ENCODE measurements at regions not wholly inside any gene's neighbourhood (a gene's known extent, or its start where the extent isn't known, plus 50 kb on each side); places are given as distances from the start of the nearest gene placed in this dataset.

- no peaks in the 10 kb centered on the region for H3K27me3 ChIP-seq (ENCODE audit: control insufficient read depth, insufficient read depth, low read length)
- H3K9me3 ChIP-seq (ENCODE audit: control insufficient read depth, low read length): no peaks in the 10 kb centered on the region
- H3K4me3 ChIP-seq (ENCODE audit: low read length): no peak overlapping the region
- peaks cover 22% of the 10 kb centered on the region for H3K4me1 ChIP-seq (ENCODE audit: control insufficient read depth, insufficient read depth, low read length)
- no peaks in the 10 kb centered on the region for H3K36me3 ChIP-seq (ENCODE audit: control insufficient read depth, insufficient read depth, low read length)
- no peak overlapping the region for H3K9ac ChIP-seq (ENCODE audit: low read length)
Observed at GRCh38 chr17:411421-412120, 59.0 kb upstream of the RPH3AL start.

DNA sequence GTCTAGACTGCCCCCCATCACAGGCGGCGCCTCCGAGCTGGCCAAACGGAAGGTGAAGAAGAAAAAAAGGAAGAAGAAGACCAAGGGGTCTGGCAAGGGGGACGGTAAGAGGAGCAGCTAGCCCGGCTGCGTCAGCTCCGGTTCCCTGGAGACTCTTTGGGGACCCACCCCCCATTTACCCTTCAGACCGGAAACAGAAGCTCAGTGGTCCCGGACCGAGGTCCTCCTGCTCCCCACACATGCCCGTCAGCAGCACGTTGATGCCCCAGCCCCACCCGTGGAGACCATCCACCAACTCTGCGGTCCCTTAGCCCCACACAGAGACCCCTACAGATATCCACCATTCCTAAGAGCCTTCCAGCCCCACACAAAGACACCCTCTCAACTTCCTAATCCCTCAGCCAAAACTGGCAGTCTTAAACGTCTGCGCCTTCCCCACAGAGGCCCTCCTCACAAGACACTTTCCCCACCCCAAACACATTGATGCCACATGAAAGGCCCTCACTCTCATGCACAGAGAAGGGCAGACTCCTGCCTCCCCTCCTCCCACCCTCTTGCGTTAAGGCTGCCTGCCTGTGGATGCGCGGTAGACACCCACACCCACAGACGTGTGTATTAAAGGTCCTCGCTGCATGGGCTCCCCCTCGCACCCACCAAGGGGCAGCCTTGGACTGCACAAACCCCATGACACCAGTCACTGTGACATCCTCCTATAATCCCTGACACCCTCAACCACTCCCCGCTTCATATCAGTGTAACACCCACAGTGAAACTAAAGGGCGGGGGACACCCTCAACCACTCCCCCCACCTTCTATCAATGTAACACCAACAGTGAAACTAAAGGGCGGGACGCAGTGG, 58.2 kb upstream of the RPH3AL start:
- H3K9me3 ChIP-seq (ENCODE audit: control insufficient read depth, low read length): no peaks in the 10 kb centered on the region
- H3K27me3 ChIP-seq (ENCODE audit: control insufficient read depth, insufficient read depth, low read length): no peaks in the 10 kb centered on the region
- peak overlapping the region; percentile 86 for H3K9ac ChIP-seq (ENCODE audit: low read length)
- peaks cover 22% of the 10 kb centered on the region for H3K4me1 ChIP-seq (ENCODE audit: control insufficient read depth, insufficient read depth, low read length)
- no peaks in the 10 kb centered on the region for H3K36me3 ChIP-seq (ENCODE audit: control insufficient read depth, insufficient read depth, low read length)
- peak overlapping the region; percentile 32 for H3K4me3 ChIP-seq (ENCODE audit: low read length)

DNA sequence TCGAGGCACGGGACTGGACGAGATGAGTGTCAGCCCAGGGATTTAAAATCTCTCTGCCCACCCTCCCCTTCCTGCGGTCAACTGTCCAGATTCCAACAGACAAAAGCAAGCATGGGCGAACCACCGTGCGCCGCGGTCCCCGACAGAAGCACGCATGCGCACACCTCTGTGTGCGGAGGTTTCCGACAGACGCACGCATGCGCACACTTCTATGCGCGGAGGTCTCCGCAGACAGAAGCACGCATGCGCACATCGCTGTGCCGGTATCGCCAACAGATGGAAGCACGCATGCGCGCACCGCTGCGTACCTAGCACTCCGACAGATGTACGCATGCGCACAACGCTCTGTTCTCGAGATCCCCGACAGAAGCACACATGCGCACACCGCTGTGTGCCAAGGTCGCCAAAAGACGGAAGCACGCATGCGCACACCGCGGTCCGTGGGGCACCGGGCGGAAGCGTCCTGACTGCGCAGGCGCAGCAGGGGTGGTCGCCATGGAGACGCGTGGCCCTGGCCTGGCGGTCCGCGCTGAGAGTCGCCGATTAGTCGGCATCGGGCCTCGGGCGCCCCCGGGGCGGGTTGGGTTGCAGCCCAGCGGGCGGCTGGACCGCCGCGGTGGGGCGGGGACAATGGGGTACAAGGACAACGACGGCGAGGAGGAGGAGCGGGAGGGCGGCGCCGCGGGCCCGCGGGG, 57.4 kb upstream of the RPH3AL start:
- peak overlapping the region; percentile 86 for H3K9ac ChIP-seq (ENCODE audit: low read length)
- H3K27me3 ChIP-seq (ENCODE audit: control insufficient read depth, insufficient read depth, low read length): no peaks in the 10 kb centered on the region
- H3K4me3 ChIP-seq (ENCODE audit: low read length): peak overlapping the region; percentile 58
- H3K4me1 ChIP-seq (ENCODE audit: control insufficient read depth, insufficient read depth, low read length): peaks cover 22% of the 10 kb centered on the region
- no peaks in the 10 kb centered on the region for H3K36me3 ChIP-seq (ENCODE audit: control insufficient read depth, insufficient read depth, low read length)
- H3K9me3 ChIP-seq (ENCODE audit: control insufficient read depth, low read length): no peaks in the 10 kb centered on the region

GRCh38 chr17:409308-409847, 56.8 kb upstream of the RPH3AL start:
- no peaks in the 10 kb centered on the region for H3K9me3 ChIP-seq (ENCODE audit: control insufficient read depth, low read length)
- H3K27me3 ChIP-seq (ENCODE audit: control insufficient read depth, insufficient read depth, low read length): no peaks in the 10 kb centered on the region
- peak overlapping the region; percentile 58 for H3K4me3 ChIP-seq (ENCODE audit: low read length)
- peaks cover 22% of the 10 kb centered on the region for H3K4me1 ChIP-seq (ENCODE audit: control insufficient read depth, insufficient read depth, low read length)
- H3K36me3 ChIP-seq (ENCODE audit: control insufficient read depth, insufficient read depth, low read length): no peaks in the 10 kb centered on the region
- peak overlapping the region; percentile 78 for H3K9ac ChIP-seq (ENCODE audit: low read length)

GRCh38 chr17:404703-405102, 52.1 kb upstream of the RPH3AL start:
- Histone ChIP-seq H3K9ac (ENCODE audit: low read length) (no peak overlapping the region), H3K27me3 (ENCODE audit: control insufficient read depth, insufficient read depth, low read length) (peaks cover 5% of the 10 kb centered on the region), H3K9me3 (ENCODE audit: control insufficient read depth, low read length) (no peaks in the 10 kb centered on the region), H3K4me3 (ENCODE audit: low read length) (no peak overlapping the region), H3K4me1 (ENCODE audit: control insufficient read depth, insufficient read depth, low read length) (peaks cover 5% of the 10 kb centered on the region), H3K36me3 (ENCODE audit: control insufficient read depth, insufficient read depth, low read length) (no peaks in the 10 kb centered on the region)

Measured in mucosa of stomach (tissue), 1 donor.